Brain microvascular endothelial cell (primary cell): ENCODE measurements at regions not wholly inside any gene's neighbourhood (a gene's known extent, or its start where the extent isn't known, plus 50 kb on each side); places are given as distances from the start of the nearest gene placed in this dataset.

Experiments
- DNase-seq: peaks from one replicate; pipeline ENCODE4 v3.0.0-alpha.2; 2020
- H3K27ac ChIP-seq: fragments of 250-450 bp; sonication (Bioruptor Pico); 2 replicates; pipeline ENCODE4 v1.5.1; 2020; ENCODE audit warnings: mild to moderate bottlenecking, moderate library complexity
- H3K27me3 ChIP-seq: fragments of 250-450 bp; sonication (Bioruptor Pico); replicated peaks from 2 replicates; pipeline ENCODE4 v1.5.1; 2020; ENCODE audit warnings: mild to moderate bottlenecking
- H3K36me3 ChIP-seq: fragments of 250-450 bp; sonication (Bioruptor Pico); replicated peaks from 2 replicates; pipeline ENCODE4 v1.5.1; 2020; ENCODE audit warnings: mild to moderate bottlenecking
- H3K4me3 ChIP-seq: 2 replicates; pipeline ENCODE4 v1.5.1; 2011; ENCODE audit warnings: low read depth, mild to moderate bottlenecking, control low read depth, low read length, moderate library complexity
- CTCF ChIP-seq: IDR thresholded peaks from 2 replicates; pipeline ENCODE4 v1.5.1; 2011; ENCODE audit warnings: low read depth, mild to moderate bottlenecking, moderate library complexity, low read length, control low read depth, inconsistent platforms; ENCODE audit errors: missing control alignments
- in situ Hi-C: cut with HindIII; loops from 2 replicates; pipeline ENCODE4 v1.10.0; 2017; ENCODE audit warnings: low sequenced_read_pairs, low pct_ligation_motif_present

- TF ChIP-seq CTCF = peak; percentile 66
- Histone ChIP-seq H3K27me3 (no peaks in the 10 kb centered on the region), H3K4me3 (no peak overlapping the region), H3K36me3 (no peaks in the 10 kb centered on the region), H3K27ac (no peak overlapping the region)
- DNase-seq = no peak
- in situ Hi-C loops = no loop called here
These were observed 199.0 kb downstream of the HTR7 start for GRCh38 chr10:90658791-90659190.

- no peak for TF ChIP-seq CTCF
- no peak for DNase-seq
- H3K36me3 ChIP-seq = no peaks in the 10 kb centered on the region
- no peak overlapping the region for H3K27ac ChIP-seq
- in situ Hi-C loops = no loop called here
- H3K4me3 ChIP-seq = no peak overlapping the region
- H3K27me3 ChIP-seq = no peaks in the 10 kb centered on the region
These were observed 191.8 kb downstream of the HTR7 start for GRCh38 chr10:90665905-90666662.

- H3K27ac ChIP-seq = peak overlapping the region; percentile 89
- no peak for TF ChIP-seq CTCF
- DNase-seq = no peak
- no peaks in the 10 kb centered on the region for H3K27me3 ChIP-seq
- no peaks in the 10 kb centered on the region for H3K36me3 ChIP-seq
- in situ Hi-C loops = no loop called here
- no peak overlapping the region for H3K4me3 ChIP-seq
These were observed 183.4 kb downstream of the HTR7 start for GRCh38 chr10:90674461-90674860.

GRCh38 chr10:90674928-90675327, 182.9 kb downstream of the HTR7 start:
- in situ Hi-C loops = no loop called here
- TF ChIP-seq CTCF = no peak
- Histone ChIP-seq H3K36me3 (no peaks in the 10 kb centered on the region), H3K4me3 (no peak overlapping the region), H3K27me3 (no peaks in the 10 kb centered on the region), H3K27ac (peak overlapping the region; percentile 89)
- peak; percentile 98 for DNase-seq

- Histone ChIP-seq H3K36me3 (no peaks in the 10 kb centered on the region), H3K27ac (peak overlapping the region; percentile 89), H3K27me3 (no peaks in the 10 kb centered on the region), H3K4me3 (no peak overlapping the region)
- DNase-seq = peak; percentile 57
- TF ChIP-seq CTCF = no peak
- in situ Hi-C loops = no loop called here
These were observed 182.2 kb downstream of the HTR7 start for GRCh38 chr10:90675621-90676020.
